EH (cell line): ENCODE measurements at regions not wholly inside any gene's neighbourhood (a gene's known extent, or its start where the extent isn't known, plus 50 kb on each side); places are given as distances from the start of the nearest gene placed in this dataset.
A peak's percentile ranks its signal among the peaks of the same experiment; 100 is the strongest.
"Not testable (repeated sequence)": the region's sequence is repeated elsewhere in the genome, so short reads cannot be mapped to it uniquely, and the experiment has no call there.

Source experiments
- DNase-seq: peaks from one replicate; pipeline ENCODE4 v3.0.0-alpha.2; 2015; ENCODE audit warnings: low read depth

DNA sequence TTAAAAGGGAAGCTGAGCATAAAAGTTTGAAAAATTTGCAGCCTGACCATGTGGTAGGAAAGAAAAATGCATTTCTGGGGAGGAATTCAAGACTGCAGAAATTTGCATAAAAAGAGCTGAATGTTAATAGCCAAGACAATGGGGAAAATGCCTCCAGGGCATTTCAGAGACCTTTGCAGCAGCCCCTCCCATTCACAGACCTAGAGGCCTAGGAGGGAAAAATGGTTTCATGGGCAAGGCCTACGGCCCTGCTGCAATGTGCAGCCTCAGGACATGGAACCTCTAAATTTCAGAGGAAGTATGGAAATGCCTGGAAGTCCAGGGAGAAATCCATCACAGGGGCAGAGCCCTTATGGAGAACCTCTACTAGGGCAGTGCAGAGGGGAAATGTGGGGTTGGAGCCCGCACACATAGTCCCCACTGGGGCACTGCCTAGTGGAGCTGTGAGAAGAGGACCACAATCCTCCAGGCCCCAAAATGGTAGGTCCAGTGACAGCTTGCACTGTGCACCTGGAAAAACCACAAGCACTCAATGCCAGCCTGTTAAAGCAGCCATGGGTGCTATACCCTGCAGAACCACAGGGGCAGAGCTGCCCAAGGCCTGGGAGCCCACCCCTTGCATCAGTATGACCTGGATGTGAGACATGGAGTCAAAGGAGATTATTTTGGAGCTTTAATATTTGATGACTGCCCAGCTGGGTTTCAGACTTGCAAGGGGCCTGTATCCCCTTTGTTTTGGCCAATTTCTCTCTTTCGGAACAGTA lies 243.8 kb downstream of the DNAJB9 start:
- no peak for DNase-seq

DNA sequence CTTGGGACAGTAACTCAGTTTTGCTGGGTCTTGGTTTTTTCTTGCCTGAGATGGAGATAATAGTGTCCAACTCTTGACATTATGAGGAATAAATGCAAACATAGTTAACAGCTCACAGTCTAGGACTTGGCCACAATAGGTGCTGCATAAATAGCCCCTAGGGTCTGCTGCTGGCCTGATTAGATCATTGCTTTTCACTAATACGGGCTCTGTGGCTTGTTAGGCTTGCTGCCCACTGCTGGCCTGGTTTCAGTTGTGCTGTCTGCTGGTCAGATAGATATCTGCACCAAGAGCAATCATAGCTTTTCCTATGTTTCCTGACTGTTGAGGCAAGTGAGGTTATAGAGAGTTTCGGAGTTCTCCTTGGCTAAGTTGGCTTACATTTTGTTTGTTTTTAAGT lies 246.1 kb downstream of the DNAJB9 start:
- no peak for DNase-seq

DNA sequence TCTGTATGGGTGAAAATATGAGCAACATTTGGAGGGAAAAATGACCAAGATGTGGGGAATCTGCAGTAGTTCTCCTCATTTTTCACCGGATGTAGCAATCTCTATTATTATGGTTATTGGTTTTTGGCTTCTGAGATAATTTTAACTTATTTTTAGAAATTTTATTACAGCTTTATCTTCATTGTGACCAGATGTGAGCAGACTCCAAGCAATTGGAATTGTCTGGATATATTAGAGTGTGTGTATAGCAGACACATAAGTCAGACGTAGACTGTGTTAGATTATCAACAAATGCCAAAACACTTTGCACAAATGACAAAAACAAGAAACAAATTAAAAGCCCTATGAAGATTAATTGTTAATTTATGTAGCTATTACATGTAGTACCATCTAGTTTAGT lies 249.1 kb downstream of the DNAJB9 start:
- DNase-seq = no peak

GRCh38 chr7:108824840-108825580 lies 255.3 kb downstream of the DNAJB9 start:
- DNase-seq = peak; percentile 41

- DNase-seq = no peak
Observed at GRCh38 chr7:108825581-108825909, 255.9 kb downstream of the DNAJB9 start.

GRCh38 chr7:108836256-108836655 lies 266.6 kb downstream of the DNAJB9 start:
- no peak for DNase-seq

- DNase-seq = no peak
Observed at GRCh38 chr7:108838198-108838597, 268.5 kb downstream of the DNAJB9 start.

DNA sequence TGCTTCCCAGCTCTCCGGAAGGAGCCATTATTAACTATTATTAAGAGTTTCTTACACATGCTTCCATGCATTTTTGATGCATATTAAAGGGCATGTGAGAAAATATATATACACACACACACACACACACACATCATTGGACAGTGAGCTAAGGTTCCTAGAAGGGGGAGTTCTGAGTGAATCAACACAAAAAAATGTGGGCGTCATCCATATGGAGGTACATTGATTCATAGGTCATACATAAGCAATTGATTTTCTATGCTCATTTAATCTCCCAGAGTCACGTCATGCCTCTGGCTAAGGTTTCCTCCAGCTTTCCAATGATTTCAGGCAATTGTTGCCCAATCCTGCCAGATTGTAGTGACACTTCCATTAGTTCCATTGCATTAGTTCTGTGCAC lies 269.4 kb downstream of the DNAJB9 start:
- DNase-seq = no peak

- DNase-seq = no peak
Observed at GRCh38 chr7:108845951-108846350, 276.3 kb downstream of the DNAJB9 start.

DNA sequence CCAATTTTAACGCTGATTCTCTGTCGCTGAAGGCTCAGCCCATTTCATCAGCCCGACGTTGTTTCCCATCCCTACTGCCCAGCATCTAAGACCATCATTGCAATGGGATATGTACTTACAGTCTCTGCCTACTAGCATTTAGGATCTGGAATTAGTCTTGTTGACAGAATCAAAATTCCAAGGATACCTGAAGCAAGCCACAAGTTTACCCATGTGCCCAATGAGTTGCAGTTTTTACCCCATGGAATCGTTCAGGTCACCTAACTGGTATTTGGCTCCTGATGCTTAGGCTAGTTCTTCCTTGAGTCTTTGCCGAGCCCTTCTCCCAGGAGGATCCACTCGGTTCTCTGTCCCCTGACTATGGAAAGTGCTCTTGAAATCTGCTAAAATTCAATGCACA lies 276.8 kb downstream of the DNAJB9 start:
- DNase-seq = no peak

DNA sequence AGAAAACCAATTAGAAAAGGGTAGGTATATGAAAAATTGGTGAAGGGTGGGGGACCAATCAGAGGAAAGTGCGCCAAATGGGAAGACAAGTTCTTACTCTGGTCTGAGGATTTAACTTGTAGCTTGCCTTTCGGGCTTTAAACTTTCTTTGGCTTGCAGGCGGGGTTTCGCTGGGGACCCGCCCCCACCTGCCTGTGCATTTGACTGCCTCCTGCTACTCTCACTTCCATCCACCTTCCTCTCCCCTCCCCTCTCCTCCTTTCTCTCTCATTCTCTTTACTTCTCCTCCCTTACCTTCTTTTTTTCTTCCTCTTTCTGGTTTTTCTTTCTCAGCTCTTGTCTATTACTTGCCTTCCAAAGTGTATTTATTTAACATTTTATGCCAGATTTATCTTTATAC lies 278.8 kb downstream of the DNAJB9 start:
- no peak for DNase-seq

GRCh38 chr7:108860615-108861014 lies 290.9 kb downstream of the DNAJB9 start:
- no peak for DNase-seq

DNA sequence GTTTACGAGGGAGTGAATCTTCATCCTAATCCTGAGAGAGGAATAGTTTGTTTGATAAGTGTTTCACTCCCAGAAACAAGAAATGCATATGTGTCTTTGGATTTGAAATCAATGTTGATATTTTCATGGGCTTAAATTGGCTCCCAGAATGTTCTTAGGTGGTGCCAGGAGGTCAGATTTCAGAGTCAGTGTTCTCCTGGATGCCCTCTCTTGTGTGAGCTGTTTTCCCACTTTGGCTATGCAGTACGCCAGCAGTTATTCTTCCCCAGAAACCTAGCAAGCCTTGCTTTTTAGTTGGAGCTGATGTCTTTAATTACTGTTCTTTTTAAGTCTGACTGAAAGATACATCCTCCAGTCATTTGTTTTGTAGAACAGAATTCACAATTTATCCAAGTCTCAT lies 291.4 kb downstream of the DNAJB9 start:
- no peak for DNase-seq

GRCh38 chr7:108863227-108863848 lies 293.7 kb downstream of the DNAJB9 start:
- DNase-seq = no peak

GRCh38 chr7:108869070-108869469 lies 299.4 kb downstream of the DNAJB9 start:
- DNase-seq = no peak

DNA sequence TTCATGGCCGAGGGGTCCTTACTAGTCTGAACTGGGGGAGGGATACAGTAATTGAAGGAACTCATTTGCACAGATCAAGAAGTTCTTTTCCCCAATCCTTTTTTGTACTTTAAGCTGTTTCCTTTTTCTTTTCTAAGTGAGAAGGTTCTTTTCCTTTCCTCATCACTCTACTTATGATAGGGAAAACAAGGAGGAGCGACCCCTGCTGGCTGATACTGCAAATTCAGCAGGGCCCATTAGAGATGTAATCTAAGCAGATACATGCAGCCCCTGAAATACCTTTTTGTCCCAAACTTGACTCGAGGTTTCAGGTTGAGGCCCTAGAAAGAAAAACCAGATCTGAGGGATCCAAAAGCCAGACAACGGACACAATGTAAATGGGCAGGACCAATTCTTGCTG lies 305.5 kb downstream of the DNAJB9 start:
- no peak for DNase-seq

DNA sequence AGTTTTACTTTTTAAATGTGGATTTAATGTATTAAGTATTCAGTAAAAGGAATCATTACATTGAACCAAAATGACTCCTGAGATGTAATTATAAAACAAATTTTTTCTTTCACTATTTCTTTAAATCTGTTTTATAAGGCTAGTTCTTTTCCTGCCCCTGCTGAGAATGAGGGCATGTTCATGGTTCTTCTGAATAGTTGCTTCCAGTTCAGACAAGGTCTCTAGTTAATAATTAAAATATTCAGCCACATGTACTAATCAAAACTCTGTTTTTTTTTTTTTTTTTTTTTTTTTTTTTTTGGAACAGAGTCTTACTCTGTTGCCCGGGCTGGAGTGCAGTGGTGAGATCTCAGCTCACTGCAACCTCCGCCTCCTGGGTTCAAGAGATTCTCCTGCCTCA lies 321.2 kb downstream of the DNAJB9 start:
- DNase-seq = no peak

- no peak for DNase-seq
Observed at GRCh38 chr7:108908456-108908855, 338.8 kb downstream of the DNAJB9 start.

GRCh38 chr7:108911016-108911415 lies 341.3 kb downstream of the DNAJB9 start:
- no peak for DNase-seq

GRCh38 chr7:108920490-108920889 lies 350.8 kb downstream of the DNAJB9 start:
- DNase-seq = no peak

- not testable (repeated sequence) for DNase-seq
Observed at GRCh38 chr7:108943048-108943447, 373.4 kb downstream of the DNAJB9 start.

- DNase-seq = no peak
Observed at GRCh38 chr7:108947526-108947925, 377.9 kb downstream of the DNAJB9 start.

GRCh38 chr7:108972004-108972403 lies 402.3 kb downstream of the DNAJB9 start:
- no peak for DNase-seq
